Neural progenitor cell (in vitro differentiated cells): ENCODE measurements at regions not wholly inside any gene's neighbourhood (a gene's known extent, or its start where the extent isn't known, plus 50 kb on each side); places are given as distances from the start of the nearest gene placed in this dataset.
"Not testable (repeated sequence)": the region's sequence is repeated elsewhere in the genome, so short reads cannot be mapped to it uniquely, and the experiment has no call there.

Experiments used
- EZH2 ChIP-seq: fragments of 200-600 bp; sonication (generic); IDR thresholded peaks from 2 replicates; pipeline ENCODE4 v1.6.1; 2017; ENCODE audit warnings: antibody characterized with exemption, mild to moderate bottlenecking, moderate library complexity
- TF ChIP-seq, protein P1 (sequence below): fragments of 200-600 bp; sonication (generic); IDR thresholded peaks from 2 replicates; pipeline ENCODE4 v1.5.1; 2017; ENCODE audit warnings: antibody characterized with exemption, mild to moderate bottlenecking

DNA sequence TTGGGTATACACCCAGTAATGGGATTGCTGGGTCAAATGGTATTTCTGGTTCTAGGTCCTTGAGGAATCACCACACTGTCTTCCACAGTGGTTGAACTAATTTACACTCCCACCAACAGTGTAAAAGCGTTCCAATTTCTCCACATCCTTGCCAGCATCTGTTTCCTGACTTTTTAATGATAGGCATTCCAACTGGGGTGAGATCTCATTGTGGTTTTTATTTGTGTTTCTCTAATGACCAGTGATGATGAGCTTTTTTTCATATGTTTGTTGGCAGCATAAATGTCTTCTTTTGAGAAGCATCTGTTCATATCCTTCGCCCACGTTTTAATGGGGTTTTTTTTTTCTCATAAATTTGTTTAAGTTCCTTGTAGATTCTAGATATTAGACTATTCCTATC is 448.3 kb upstream of the RGMB start:
- TF ChIP-seq EZH2, result not testable (repeated sequence)
- TF ChIP-seq, protein P1, sequence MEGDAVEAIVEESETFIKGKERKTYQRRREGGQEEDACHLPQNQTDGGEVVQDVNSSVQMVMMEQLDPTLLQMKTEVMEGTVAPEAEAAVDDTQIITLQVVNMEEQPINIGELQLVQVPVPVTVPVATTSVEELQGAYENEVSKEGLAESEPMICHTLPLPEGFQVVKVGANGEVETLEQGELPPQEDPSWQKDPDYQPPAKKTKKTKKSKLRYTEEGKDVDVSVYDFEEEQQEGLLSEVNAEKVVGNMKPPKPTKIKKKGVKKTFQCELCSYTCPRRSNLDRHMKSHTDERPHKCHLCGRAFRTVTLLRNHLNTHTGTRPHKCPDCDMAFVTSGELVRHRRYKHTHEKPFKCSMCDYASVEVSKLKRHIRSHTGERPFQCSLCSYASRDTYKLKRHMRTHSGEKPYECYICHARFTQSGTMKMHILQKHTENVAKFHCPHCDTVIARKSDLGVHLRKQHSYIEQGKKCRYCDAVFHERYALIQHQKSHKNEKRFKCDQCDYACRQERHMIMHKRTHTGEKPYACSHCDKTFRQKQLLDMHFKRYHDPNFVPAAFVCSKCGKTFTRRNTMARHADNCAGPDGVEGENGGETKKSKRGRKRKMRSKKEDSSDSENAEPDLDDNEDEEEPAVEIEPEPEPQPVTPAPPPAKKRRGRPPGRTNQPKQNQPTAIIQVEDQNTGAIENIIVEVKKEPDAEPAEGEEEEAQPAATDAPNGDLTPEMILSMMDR, result not testable (repeated sequence)
